ENCODE measurements at regions not wholly inside any gene's neighbourhood (a gene's known extent, or its start where the extent isn't known, plus 50 kb on each side); places are given as distances from the start of the nearest gene placed in this dataset.

DNA sequence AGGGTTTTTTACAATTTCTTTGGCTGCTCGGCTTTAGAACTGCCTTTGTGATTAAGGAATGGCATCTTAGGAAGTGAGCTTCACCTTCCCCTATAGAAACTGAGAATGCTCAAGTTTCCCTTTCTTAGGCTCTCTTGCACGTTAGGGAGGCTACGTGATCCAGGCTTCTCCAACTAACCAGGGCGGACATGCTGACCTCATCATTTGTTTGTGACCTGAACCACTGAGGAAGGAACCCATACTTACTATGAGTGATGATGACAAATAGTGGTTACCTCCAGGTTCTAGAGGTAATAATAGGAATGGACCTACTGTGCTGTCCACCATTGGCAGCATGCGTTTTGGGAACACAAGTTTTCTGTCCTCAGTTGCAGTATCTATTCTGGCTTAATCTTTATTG, 645.8 kb downstream of the C6orf118 start:
- TF ChIP-seq, protein P1, sequence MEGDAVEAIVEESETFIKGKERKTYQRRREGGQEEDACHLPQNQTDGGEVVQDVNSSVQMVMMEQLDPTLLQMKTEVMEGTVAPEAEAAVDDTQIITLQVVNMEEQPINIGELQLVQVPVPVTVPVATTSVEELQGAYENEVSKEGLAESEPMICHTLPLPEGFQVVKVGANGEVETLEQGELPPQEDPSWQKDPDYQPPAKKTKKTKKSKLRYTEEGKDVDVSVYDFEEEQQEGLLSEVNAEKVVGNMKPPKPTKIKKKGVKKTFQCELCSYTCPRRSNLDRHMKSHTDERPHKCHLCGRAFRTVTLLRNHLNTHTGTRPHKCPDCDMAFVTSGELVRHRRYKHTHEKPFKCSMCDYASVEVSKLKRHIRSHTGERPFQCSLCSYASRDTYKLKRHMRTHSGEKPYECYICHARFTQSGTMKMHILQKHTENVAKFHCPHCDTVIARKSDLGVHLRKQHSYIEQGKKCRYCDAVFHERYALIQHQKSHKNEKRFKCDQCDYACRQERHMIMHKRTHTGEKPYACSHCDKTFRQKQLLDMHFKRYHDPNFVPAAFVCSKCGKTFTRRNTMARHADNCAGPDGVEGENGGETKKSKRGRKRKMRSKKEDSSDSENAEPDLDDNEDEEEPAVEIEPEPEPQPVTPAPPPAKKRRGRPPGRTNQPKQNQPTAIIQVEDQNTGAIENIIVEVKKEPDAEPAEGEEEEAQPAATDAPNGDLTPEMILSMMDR (IDR thresholded peaks at IDR 0.05; ENCODE audit: low read depth, low read length, missing control alignments): no peak
- DNase-seq (ENCODE audit: extremely low read depth, low read depth): no peak
- no peak overlapping the region for H3K4me3 ChIP-seq (replicated peaks; ENCODE audit: low read depth, low read length)

DNA sequence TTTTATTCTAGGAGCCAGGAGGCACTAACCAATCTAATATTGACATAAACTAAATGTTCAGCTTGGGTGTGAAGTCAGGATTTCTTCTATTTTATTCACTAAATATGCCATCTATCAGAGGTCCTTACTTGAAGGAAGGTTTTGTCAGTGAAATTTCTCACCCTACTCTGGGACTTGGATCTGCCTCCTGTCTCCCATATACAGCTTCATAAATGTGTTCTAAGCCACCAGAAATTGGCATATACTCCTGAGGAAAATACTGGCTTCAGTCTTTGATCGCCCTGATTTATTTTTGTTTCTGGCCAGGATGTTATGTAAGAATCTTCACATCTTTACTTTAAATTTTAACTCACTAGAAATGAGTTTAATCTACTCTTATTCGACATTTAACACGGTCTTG, 647.7 kb downstream of the C6orf118 start:
- H3K4me3 ChIP-seq (replicated peaks; ENCODE audit: low read depth, low read length): no peak overlapping the region
- TF ChIP-seq, protein P1 (IDR thresholded peaks at IDR 0.05; ENCODE audit: low read depth, low read length, missing control alignments): no peak
- no peak for DNase-seq (ENCODE audit: extremely low read depth, low read depth)

DNA sequence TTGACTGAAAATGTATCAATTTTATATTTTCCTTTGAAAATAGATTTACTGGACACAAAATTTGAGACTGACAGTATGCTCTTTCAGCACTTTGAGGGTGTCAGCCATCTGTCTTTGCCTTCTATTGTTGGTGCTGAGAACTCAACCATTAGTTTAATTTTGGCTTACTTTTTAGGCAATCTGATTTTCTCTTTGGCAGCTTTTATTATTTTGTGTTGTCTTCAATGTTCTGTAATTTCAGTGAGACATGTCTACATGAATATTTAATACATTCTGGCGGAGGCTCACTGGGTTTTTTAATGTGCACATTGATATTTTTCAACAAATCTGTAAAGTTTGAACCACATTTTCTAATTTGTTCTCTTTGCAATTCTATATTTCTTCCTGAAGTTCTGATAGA, 648.6 kb downstream of the C6orf118 start:
- no peak overlapping the region for H3K4me3 ChIP-seq (replicated peaks; ENCODE audit: low read depth, low read length)
- no peak for DNase-seq (ENCODE audit: extremely low read depth, low read depth)
- TF ChIP-seq, protein P1 (IDR thresholded peaks at IDR 0.05; ENCODE audit: low read depth, low read length, missing control alignments): no peak

DNA sequence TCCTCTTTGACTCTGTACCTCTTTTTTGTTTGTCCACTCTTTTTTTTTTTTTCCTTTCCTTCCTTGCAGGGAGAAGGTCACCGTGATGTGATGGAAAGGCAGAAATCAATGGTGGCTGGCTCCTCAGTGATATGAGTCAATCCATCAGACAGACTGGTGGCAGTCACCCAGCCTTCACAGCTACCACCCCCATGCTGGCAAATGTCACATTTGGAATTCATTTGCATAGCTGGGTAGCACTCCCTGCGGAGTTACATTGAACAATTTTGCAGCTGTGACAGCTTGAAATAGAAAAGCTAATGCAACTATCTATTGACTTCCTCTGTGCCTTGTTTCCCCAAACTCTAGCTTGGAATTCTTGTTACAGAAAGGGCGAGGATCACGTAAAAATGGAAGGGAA, 668.4 kb downstream of the C6orf118 start:
- no peak overlapping the region for H3K4me3 ChIP-seq (replicated peaks; ENCODE audit: low read depth, low read length)
- DNase-seq (ENCODE audit: extremely low read depth, low read depth): no peak
- TF ChIP-seq, protein P1 (IDR thresholded peaks at IDR 0.05; ENCODE audit: low read depth, low read length, missing control alignments): no peak

DNA sequence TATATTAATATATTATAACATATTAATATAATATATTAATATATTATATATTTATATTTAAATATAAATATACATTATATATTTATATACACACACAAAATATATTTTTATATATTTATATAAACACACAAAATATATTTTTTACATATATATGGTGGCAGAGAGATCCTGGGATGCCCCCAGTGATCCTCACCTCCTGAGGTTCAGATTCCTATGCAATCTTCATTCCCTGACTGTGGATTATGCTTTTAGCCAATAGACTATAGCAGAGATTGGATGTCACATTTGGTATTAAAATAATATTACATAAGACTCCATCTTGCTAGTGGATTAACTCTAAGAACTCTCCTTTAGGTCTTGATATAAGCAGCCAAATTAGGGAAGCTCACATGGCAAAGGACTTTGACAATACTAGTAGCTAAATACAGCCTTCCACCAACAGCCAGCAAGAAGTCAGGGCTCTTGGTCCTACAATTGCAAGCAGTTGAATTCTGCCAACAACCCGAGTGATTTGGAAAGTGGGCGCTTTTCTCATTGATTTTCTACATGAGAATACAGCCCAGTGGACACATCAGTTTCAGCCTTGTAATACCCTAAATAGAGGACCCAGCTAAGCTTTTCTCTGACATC, 681.0 kb downstream of the C6orf118 start:
- DNase-seq (ENCODE audit: extremely low read depth, low read depth): no peak
- TF ChIP-seq, protein P1 (IDR thresholded peaks at IDR 0.05; ENCODE audit: low read depth, low read length, missing control alignments): no peak
- H3K4me3 ChIP-seq (replicated peaks; ENCODE audit: low read depth, low read length): no peak overlapping the region

DNA sequence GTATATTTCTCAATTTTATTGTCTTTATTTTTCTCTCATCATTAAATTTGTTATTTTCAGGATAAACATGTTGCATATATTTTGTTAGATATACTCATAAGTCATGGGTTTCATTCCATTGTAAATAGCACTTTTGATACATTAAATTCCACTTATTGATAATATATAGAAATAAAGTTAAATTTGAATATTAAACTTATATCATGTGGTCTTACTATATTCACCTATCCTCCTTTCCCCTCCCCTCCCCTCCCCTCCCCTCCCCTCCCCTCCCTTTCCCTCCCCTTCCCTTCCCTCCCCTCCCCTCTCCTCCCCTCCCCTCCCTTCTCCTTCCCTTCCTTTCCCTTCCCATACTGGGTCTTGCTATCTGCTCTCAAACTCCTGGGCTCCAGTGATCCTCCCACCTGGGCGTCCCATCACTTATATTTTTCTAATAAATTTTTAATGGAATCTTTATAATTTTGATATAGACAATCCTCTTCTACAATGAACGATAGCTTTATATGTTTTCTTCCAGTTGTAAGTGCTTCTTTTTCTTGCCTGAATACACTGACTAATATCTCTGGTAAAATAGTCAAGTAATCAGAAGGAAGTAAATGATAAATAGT, 692.4 kb downstream of the C6orf118 start:
- DNase-seq (ENCODE audit: extremely low read depth, low read depth): no peak
- TF ChIP-seq, protein P1 (IDR thresholded peaks at IDR 0.05; ENCODE audit: low read depth, low read length, missing control alignments): no peak
- H3K4me3 ChIP-seq (replicated peaks; ENCODE audit: low read depth, low read length): no peak overlapping the region

Measured in HFF-Myc (cell line).